COR-L47 (cell line): ENCODE measurements at regions not wholly inside any gene's neighbourhood (a gene's known extent, or its start where the extent isn't known, plus 50 kb on each side); places are given as distances from the start of the nearest gene placed in this dataset.

Experiments
- DNase-seq: peaks from one replicate; lab custom pipeline; 2025; lab: John Stamatoyannopoulos, UW

GRCh38 chr11:95692526-95693260 lies 96.9 kb downstream of the FAM76B start:
- no peak for DNase-seq

DNA sequence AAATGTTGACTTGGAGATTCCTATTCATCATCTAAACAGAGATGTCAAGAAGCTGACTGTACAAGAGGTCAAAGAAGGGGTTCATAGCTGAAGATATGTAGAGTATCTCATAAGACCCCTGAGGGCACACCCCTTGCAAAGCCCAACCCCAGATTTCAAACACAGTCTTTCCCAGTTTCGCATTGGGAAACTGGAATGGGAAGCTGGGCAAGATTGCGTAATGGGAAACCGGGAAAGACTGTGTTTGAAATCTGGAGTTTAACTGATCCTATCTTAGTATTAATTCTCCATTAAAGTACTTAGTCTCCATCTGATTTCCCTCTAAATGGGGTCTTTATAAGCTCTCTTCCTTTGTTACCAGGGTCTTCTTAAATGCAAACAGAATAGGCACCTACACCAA lies 99.5 kb downstream of the FAM76B start:
- no peak for DNase-seq

GRCh38 chr11:95688501-95689222 lies 100.9 kb downstream of the FAM76B start:
- no peak for DNase-seq

GRCh38 chr11:95688015-95688414 lies 101.6 kb downstream of the FAM76B start:
- DNase-seq, result no peak

DNA sequence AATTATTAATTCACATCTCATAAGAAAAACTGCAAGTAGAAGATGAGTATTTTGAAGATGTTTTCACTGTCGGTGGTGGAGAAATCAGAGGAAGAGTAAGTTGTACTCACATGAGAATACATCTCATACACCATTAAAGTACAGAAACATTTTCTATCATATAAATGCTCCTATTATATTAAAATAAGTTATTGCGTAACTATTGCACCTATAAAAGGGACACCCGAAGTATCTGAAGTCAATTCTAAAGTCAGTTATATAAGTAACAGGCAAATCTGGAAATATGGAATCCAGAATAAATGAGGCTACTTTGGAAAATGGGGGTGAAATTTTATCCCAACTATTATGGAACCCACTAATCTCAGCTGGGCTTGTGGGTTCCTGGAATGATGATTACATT lies 103.3 kb downstream of the FAM76B start:
- no peak for DNase-seq

GRCh38 chr11:95684701-95685100 lies 104.9 kb downstream of the FAM76B start:
- DNase-seq, result no peak

DNA sequence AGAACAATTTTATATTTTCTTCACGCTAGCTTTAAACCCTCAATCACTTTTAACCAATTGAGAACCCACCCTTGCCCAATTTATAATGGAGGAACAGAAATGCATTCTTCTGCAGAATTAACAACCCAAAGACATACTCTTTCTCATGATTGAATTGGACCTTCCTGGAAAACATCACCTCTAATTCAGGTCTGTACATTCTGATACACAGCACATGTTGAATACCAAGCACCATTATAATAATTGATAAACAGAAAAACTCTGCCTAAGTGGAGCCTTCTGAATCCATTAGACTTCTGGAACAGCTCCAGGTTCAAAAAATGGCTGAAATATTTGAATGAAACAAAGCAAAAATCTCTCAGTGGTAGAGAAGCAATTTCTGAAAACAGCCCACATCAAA lies 105.4 kb downstream of the FAM76B start:
- no peak for DNase-seq

DNA sequence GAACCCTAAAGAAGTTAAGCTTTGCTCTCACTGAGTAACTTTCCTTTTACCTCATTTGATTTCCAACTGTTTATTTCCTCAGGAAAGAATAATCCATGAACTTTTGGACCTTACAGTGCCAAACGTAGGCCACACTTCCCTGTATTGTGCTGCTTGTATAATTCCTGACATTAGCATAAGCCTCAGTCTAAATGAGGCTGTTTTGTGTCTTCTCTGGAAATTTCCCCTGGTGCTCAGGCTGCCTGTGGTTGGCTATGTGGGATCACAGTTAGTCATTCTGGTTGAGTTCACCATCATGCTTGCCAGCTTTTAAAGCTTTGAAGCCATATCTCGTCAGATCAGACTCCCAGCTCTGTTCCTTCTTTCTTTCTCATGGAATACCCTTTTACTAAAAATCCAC lies 107.0 kb downstream of the FAM76B start:
- DNase-seq, result no peak

DNA sequence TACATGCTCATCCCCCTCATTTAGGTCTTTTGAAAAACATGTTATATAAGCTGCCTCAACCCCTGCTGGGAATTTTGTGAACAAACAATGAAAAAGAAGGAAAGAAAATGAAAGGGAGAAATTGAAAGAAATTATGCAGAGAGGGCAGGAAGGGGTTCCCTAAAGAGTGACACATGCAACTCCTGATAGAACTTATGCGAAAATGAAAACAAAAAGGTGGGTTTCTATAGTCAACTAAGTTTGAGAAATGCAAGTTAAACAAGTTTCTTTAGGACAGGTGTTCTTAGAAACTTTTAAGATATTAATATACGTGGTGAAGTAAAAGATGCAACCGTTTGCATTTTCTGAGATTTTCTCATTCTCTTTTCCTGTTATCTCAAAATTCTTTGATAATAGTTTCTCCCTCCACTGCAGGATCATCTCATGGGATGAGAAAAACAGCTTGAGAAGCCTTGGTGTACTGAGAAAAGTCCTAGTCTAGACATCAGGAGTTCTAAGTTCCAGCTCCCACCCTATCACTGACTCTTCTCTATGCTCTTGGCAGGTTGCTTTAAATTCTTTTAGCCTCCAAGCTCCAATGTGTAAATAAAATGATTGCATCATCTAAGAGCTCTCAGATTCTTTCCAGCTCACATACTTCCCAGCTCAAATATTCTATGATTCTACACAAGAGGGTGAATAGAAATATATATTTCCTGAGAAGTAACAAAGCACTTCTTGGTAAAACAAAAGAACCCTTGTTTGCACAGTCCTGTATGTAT lies 109.2 kb downstream of the FAM76B start:
- DNase-seq, result no peak

DNA sequence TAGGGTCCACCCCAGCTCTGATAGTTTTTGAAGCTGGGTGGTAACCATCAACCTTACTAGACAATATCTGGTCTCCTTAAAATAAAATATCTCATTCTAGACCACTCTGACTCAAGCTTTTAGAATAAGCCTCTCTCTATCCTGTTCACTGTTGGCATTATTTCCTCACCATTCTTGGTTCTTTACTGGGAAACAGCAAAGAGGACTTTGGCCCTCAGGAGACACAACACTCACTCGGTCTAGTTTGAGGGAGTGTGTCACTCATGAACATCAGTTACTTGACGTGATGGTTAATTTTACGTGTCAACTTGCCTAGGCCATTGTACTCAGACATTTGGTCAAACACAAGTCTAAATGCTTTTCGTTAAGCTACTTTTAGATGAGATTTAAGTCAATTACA lies 110.6 kb downstream of the FAM76B start:
- no peak for DNase-seq

DNA sequence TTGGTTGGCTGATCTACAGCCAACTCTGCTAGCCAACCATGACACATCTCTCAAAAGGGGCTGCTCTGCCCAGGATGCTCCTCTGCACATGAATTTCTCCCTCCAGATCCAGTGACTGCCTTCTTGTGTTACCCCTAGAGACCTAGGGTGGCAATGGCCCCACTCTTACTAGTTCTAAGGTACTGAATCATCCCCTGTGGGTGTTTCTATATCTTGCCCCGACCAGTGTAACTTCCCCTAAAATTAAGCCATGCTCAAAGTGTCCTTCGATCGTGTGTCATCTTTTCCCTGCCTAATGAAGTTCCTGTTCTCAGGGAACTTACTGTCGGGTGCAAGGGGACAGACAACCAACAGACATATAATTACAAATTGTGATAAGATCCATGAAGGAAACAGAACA lies 113.3 kb downstream of the FAM76B start:
- no peak for DNase-seq

DNA sequence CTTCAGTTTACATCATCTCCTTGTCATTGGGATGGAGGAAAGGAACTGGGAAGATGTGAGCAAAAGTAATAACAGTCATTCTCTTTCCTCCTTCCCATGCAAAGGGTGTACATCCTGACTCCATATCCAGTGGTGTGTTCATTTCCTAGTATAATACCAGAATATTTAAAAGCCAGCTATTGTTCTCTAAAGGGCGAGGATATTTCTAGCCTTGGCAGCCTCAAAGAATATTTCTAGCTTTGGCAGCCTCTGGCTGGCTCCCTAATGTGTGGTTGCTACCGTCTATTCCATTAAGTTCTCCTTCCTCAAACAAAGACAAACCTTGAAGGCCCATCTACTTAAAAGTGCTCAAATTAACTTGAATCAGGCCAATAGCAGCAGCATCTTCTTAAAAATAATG lies 114.0 kb downstream of the FAM76B start:
- DNase-seq, result no peak

- no peak for DNase-seq
These were observed 114.8 kb downstream of the FAM76B start for GRCh38 chr11:95674657-95675358.

DNA sequence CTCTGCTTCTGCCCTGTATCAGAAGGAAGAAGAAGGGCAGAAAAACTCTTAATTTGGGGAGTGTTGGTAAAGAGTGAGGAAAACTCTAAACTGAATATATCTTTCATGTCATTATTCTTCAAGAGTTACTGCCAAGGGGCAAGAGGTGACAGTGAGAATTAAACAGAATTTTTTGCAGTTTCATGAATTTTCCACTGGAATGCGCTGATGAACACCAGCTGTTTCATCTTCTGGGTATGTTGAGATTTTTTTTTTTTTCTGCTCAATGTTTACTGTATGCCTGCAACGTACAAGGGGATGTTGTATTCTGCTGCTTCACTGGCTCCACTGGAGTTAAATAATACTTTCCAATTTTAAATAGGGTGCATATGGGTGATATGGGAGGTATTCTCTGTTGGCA lies 117.8 kb downstream of the FAM76B start:
- DNase-seq, result no peak

- no peak for DNase-seq
These were observed 121.5 kb downstream of the FAM76B start for GRCh38 chr11:95668131-95668530.

- DNase-seq, result no peak
These were observed 128.4 kb downstream of the FAM76B start for GRCh38 chr11:95661162-95661561.

GRCh38 chr11:95660038-95660437 lies 129.5 kb downstream of the FAM76B start:
- DNase-seq, result no peak

GRCh38 chr11:95659088-95659487 lies 130.5 kb downstream of the FAM76B start:
- no peak for DNase-seq

GRCh38 chr11:95655536-95655935 lies 134.0 kb downstream of the FAM76B start:
- no peak for DNase-seq

DNA sequence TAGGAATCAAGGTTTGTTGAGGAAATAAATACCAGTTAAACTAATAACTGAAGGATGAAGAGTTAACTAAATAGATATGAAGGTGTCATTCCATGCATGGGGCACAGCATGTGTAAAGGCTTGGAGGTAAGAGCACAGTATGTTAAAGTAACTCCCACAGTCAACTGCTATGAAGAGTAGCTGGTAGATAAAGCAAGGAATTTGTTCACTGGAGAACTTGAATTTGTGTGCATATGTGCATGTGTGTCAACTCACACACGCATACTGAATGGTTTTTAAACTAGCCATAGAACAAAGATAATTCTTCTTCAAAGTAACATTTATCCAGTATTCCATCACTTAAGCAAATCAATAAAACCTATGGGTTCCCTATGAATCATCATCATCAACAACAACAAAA lies 135.9 kb downstream of the FAM76B start:
- no peak for DNase-seq

DNA sequence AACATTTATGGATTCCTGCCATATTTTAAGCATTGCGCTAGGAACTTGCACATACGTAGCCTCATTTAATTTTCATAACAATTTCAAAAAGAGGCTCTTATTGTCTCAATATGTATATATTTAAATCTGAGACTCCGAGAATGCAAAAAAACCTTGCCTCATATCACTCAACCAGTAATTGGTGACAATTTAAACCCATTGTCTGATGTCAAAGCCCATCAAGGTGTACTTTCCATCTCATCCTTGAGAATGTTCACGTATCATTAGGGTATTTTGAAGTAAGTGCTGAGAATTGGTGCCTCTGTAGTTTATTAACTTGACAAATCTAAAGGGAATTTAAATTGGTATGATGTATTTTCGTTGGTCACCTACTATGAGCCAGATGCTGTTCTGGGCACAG lies 136.5 kb downstream of the FAM76B start:
- no peak for DNase-seq

- peak; percentile 84 for DNase-seq
These were observed 137.5 kb downstream of the FAM76B start for GRCh38 chr11:95652002-95652472.
